ENCODE measurements at regions not wholly inside any gene's neighbourhood (a gene's known extent, or its start where the extent isn't known, plus 50 kb on each side); places are given as distances from the start of the nearest gene placed in this dataset.

GRCh38 chr7:15977663-15978062, 291.2 kb upstream of the MEOX2 start:
- H3K36me3 ChIP-seq: no peaks in the 10 kb centered on the region
- H3K27ac ChIP-seq: no peak overlapping the region
- no peak for TF ChIP-seq EP300 (IDR thresholded peaks at IDR 0.05)
- no peaks in the 10 kb centered on the region for H3K9me3 ChIP-seq
- WGBS, 2 donors: 76 to 89% methylated on average over 3 of the region's 3 CpGs
- no peak for DNase-seq (ENCODE audit: low spot score in 2 of 2)
- H3K4me3 ChIP-seq: no peak overlapping the region
- H3K4me1 ChIP-seq: peaks cover 0 to 7% (median 0%) of the 10 kb centered on the region in 4 donors
- no peaks in the 10 kb centered on the region for H3K27me3 ChIP-seq

- Histone ChIP-seq H3K27me3 (peaks cover 0 to 2% of the 10 kb centered on the region in 2 donors), H3K27ac (peak overlapping the region in 2 of 4 donors; percentile 12 to 71), H3K4me3 (no peak overlapping the region), H3K4me1 (peaks cover 0 to 10% (median 0%) of the 10 kb centered on the region in 4 donors), H3K9me3 (no peaks in the 10 kb centered on the region), H3K36me3 (no peaks in the 10 kb centered on the region)
- DNase-seq (ENCODE audit: low spot score in 2 of 2): peak; percentile 24 to 56
- 22 to 29% methylated on average over 3 of the region's 3 CpGs for WGBS, 2 donors
- TF ChIP-seq EP300 (IDR thresholded peaks at IDR 0.05) (peak in 1 of 2 donors; percentile 60), POLR2A (IDR thresholded peaks at IDR 0.05) (no peak), CTCF (IDR thresholded peaks at IDR 0.05) (no peak)
These were observed 286.4 kb upstream of the MEOX2 start for GRCh38 chr7:15972862-15973275.

DNA sequence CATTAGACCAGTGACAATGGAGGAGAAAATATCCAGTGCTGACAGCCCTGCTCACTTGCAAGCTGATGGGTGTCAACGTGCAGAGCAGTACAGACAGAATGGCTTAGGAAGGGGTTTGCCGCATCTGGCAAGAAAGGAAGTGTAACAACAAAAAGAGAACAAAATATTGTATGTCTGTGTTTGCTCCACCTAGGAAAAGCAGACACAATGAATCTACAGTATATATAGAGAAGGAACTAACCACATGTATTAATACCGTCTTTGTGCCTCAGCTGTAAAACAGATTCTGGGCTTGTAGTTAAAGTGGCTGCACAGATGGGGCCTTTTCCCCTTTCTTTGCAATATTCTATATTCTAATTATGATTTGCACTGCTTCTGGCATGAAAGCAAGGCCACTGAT, 281.1 kb upstream of the MEOX2 start:
- WGBS, 2 donors: 47 to 54% methylated on average over 3 of the region's 3 CpGs
- Histone ChIP-seq H3K9me3 (no peaks in the 10 kb centered on the region), H3K27ac (no peak overlapping the region), H3K27me3 (peaks cover 0 to 2% of the 10 kb centered on the region in 2 donors), H3K36me3 (no peaks in the 10 kb centered on the region), H3K4me3 (no peak overlapping the region), H3K4me1 (peaks cover 0 to 2% (median 0%) of the 10 kb centered on the region in 4 donors)
- DNase-seq (ENCODE audit: low spot score in 2 of 2): no peak
- TF ChIP-seq CTCF (IDR thresholded peaks at IDR 0.05) (no peak), POLR2A (IDR thresholded peaks at IDR 0.05) (no peak), EP300 (IDR thresholded peaks at IDR 0.05) (no peak)

GRCh38 chr7:15967121-15967520, 280.6 kb upstream of the MEOX2 start:
- TF ChIP-seq EP300 (IDR thresholded peaks at IDR 0.05) (no peak), POLR2A (IDR thresholded peaks at IDR 0.05) (no peak)
- H3K27me3 ChIP-seq: peaks cover 0 to 2% of the 10 kb centered on the region in 2 donors
- H3K27ac ChIP-seq: no peak overlapping the region
- H3K9me3 ChIP-seq: no peaks in the 10 kb centered on the region
- no peak for DNase-seq (ENCODE audit: low spot score in 2 of 2)
- H3K4me3 ChIP-seq: no peak overlapping the region
- H3K36me3 ChIP-seq: no peaks in the 10 kb centered on the region
- WGBS, 2 donors: 47 to 49% methylated on average over 2 of the region's 2 CpGs
- no peaks in the 10 kb centered on the region for H3K4me1 ChIP-seq

DNA sequence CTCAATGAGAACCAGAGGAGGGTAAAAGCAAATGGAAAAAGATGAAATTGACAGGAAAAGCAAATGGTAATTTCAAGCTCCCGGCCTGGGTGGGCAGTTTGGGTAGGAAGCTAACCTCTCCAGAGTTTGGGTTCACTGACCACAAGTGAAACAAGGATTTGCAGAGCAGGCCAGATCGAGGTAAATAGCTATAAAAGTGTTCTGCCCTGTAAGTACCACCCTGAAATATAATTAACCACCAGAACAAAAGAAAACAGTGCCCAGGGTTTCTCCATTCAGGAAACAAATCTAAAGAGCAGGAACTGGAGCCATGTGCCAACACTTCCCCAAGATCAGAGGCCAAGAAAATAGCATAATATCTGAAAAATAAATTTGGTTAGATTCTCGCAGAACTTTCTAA, 276.7 kb upstream of the MEOX2 start:
- WGBS, 2 donors: 59 to 61% methylated on average over 3 of the region's 3 CpGs

More for the DNA sequence above, 276.7 kb upstream of the MEOX2 start:
- Histone ChIP-seq H3K27me3 (peaks cover 0 to 2% of the 10 kb centered on the region in 2 donors), H3K9me3 (no peaks in the 10 kb centered on the region), H3K27ac (no peak overlapping the region), H3K36me3 (no peaks in the 10 kb centered on the region), H3K4me1 (no peaks in the 10 kb centered on the region), H3K4me3 (no peak overlapping the region)
- DNase-seq (ENCODE audit: low spot score in 2 of 2): no peak
- TF ChIP-seq POLR2A (IDR thresholded peaks at IDR 0.05) (no peak), CTCF (IDR thresholded peaks at IDR 0.05) (no peak)

Data from tibial nerve (tissue), 4 donors.